H9 (cell line): ENCODE measurements at regions not wholly inside any gene's neighbourhood (a gene's known extent, or its start where the extent isn't known, plus 50 kb on each side); places are given as distances from the start of the nearest gene placed in this dataset.

Experiments used
- DNase-seq: peaks from one replicate; pipeline ENCODE4 v3.0.0-alpha.2; 2017
- H2AFZ ChIP-seq: one replicate; pipeline ENCODE4 v1.6.1; 2013; ENCODE audit warnings: mild to moderate bottlenecking, low read length, control low read depth, moderate library complexity
- H2AK5ac ChIP-seq: 2 replicates; pipeline ENCODE4 v1.6.1; 2013; ENCODE audit warnings: low read length, control low read depth, mixed read lengths; ENCODE audit not compliant: insufficient read length
- H2BK120ac ChIP-seq: one replicate; pipeline ENCODE4 v1.6.1; 2013; ENCODE audit warnings: low read depth, mild to moderate bottlenecking, low read length, control low read depth, inconsistent platforms; ENCODE audit not compliant: poor library complexity, severe bottlenecking
- H2BK12ac ChIP-seq: 2 replicates; pipeline ENCODE4 v1.6.1; 2013; ENCODE audit warnings: low read length, control low read depth, mixed read lengths, low read depth; ENCODE audit not compliant: insufficient read length
- H2BK15ac ChIP-seq: 2 replicates; pipeline ENCODE4 v1.6.1; 2013; ENCODE audit warnings: low read depth, low read length, control low read depth
- H2BK20ac ChIP-seq: one replicate; pipeline ENCODE4 v1.6.1; 2013; ENCODE audit warnings: low read depth, mild to moderate bottlenecking, low read length, control low read depth, inconsistent platforms; ENCODE audit not compliant: poor library complexity, severe bottlenecking
- H2BK5ac ChIP-seq: 2 replicates; pipeline ENCODE4 v1.6.1; 2013; ENCODE audit warnings: low read length, control low read depth, mixed read lengths; ENCODE audit not compliant: insufficient read length
- H3K14ac ChIP-seq: 2 replicates; pipeline ENCODE4 v1.6.1; 2013; ENCODE audit warnings: low read length, control low read depth; ENCODE audit not compliant: insufficient read depth
- H3K18ac ChIP-seq: 2 replicates; pipeline ENCODE4 v1.6.1; 2013; ENCODE audit warnings: low read depth, mild to moderate bottlenecking, mixed read lengths, low read length, control low read depth; ENCODE audit not compliant: insufficient read length
- H3K23ac ChIP-seq: 2 replicates; pipeline ENCODE4 v1.6.1; 2013; ENCODE audit warnings: low read length, control low read depth, mixed read lengths, low read depth; ENCODE audit not compliant: insufficient read length
- H3K23me2 ChIP-seq: 2 replicates; pipeline ENCODE4 v1.6.1; 2013; ENCODE audit warnings: low read depth, mild to moderate bottlenecking, mixed read lengths, low read length, control low read depth; ENCODE audit not compliant: insufficient read length, poor library complexity, severe bottlenecking
- H3K27ac ChIP-seq: 2 replicates; pipeline ENCODE4 v1.5.1; 2013; ENCODE audit warnings: low read length, control low read depth, mixed read lengths, low read depth; ENCODE audit not compliant: insufficient read length
- H3K27me3 ChIP-seq: 2 replicates; pipeline ENCODE4 v1.6.1; 2013; ENCODE audit warnings: low read length, control low read depth, inconsistent platforms; ENCODE audit not compliant: insufficient read depth
- H3K4ac ChIP-seq: 2 replicates; pipeline ENCODE4 v1.6.1; 2013; ENCODE audit warnings: low read depth, mild to moderate bottlenecking, control low read depth, inconsistent platforms, low read length, moderate library complexity
- H3K4me1 ChIP-seq: 2 replicates; pipeline ENCODE4 v1.6.1; 2013; ENCODE audit warnings: low read length, control low read depth, inconsistent platforms; ENCODE audit not compliant: insufficient read depth
- H3K4me2 ChIP-seq: 2 replicates; pipeline ENCODE4 v1.6.1; 2013; ENCODE audit warnings: low read length, control low read depth, mixed read lengths; ENCODE audit not compliant: insufficient read length, insufficient read depth
- H3K56ac ChIP-seq: 2 replicates; pipeline ENCODE4 v1.6.1; 2013; ENCODE audit warnings: low read depth, mild to moderate bottlenecking, mixed read lengths, low read length, control low read depth; ENCODE audit not compliant: insufficient read length
- H3K79me1 ChIP-seq: 2 replicates; pipeline ENCODE4 v1.6.1; 2013; ENCODE audit warnings: low read depth, mild to moderate bottlenecking, moderate library complexity, low read length, control low read depth, inconsistent platforms; ENCODE audit not compliant: insufficient read depth, poor library complexity, severe bottlenecking
- H3K79me2 ChIP-seq: 2 replicates; pipeline ENCODE4 v1.6.1; 2013; ENCODE audit warnings: low read length, control low read depth, inconsistent platforms; ENCODE audit not compliant: insufficient read depth
- H3K9ac ChIP-seq: 2 replicates; pipeline ENCODE4 v1.6.1; 2013; ENCODE audit warnings: low read length, control low read depth, mixed read lengths; ENCODE audit not compliant: insufficient read length; ENCODE audit errors: extremely low read depth
- H3K9me3 ChIP-seq: one replicate; pipeline ENCODE4 v1.6.1; 2013; ENCODE audit warnings: low read depth, low read length, inconsistent platforms; ENCODE audit not compliant: control insufficient read depth
- H3T11ph ChIP-seq: one replicate; pipeline ENCODE4 v1.6.1; 2013; ENCODE audit warnings: mild to moderate bottlenecking, low read length, control low read depth, inconsistent platforms
- H4K20me1 ChIP-seq: one replicate; pipeline ENCODE4 v1.6.1; 2013; ENCODE audit not compliant: control insufficient read depth, insufficient read length, insufficient read depth
- H4K5ac ChIP-seq: 2 replicates; pipeline ENCODE4 v1.6.1; 2013; ENCODE audit warnings: low read depth, mild to moderate bottlenecking, mixed read lengths, low read length, control low read depth; ENCODE audit not compliant: insufficient read length
- H4K8ac ChIP-seq: replicated peaks from 2 replicates; pipeline ENCODE4 v1.6.1; 2013; ENCODE audit warnings: low read length, control low read depth, mixed read lengths, low read depth; ENCODE audit not compliant: insufficient read length
- H4K91ac ChIP-seq: 2 replicates; pipeline ENCODE4 v1.6.1; 2013; ENCODE audit warnings: low read depth, mild to moderate bottlenecking, moderate library complexity, mixed read lengths, low read length, control low read depth; ENCODE audit not compliant: insufficient read length
- H3K27ac Mint-ChIP-seq, 3 experiments: 2 replicates in 2 of 3; 3 replicates in 1 of 3; pipeline ENCODE4 v1.8.0; 2020 to 2021; ENCODE audit warnings: mixed read lengths in 3 of 3, mild to moderate bottlenecking in 1 of 3, moderate library complexity in 1 of 3
- H3K27me3 Mint-ChIP-seq: 2 replicates; pipeline ENCODE4 v1.8.0; 2021; ENCODE audit warnings: low read depth, mild to moderate bottlenecking, moderate library complexity, mixed read lengths
- H3K36me3 Mint-ChIP-seq, 3 experiments: 2 replicates in 2 of 3; 3 replicates in 1 of 3; pipeline ENCODE4 v1.8.0; 2020 to 2021; ENCODE audit warnings: low read depth in 3 of 3, mixed read lengths in 3 of 3; ENCODE audit not compliant: insufficient read depth in 1 of 3
- H3K4me1 Mint-ChIP-seq, 2 experiments: 2 replicates each; pipeline ENCODE4 v1.8.0; 2020; ENCODE audit warnings: mixed read lengths in 2 of 2
- H3K4me3 Mint-ChIP-seq, 2 experiments: 2 replicates in 1 of 2; 3 replicates in 1 of 2; pipeline ENCODE4 v1.8.0; 2020 to 2021; ENCODE audit warnings: mild to moderate bottlenecking in 2 of 2, mixed read lengths in 2 of 2, moderate library complexity in 1 of 2
- H3K9me3 Mint-ChIP-seq, 2 experiments: 2 replicates in 1 of 2; 3 replicates in 1 of 2; pipeline ENCODE4 v1.8.0; 2020; ENCODE audit warnings: mild to moderate bottlenecking in 2 of 2, mixed read lengths in 2 of 2, moderate library complexity in 1 of 2
- CTCF ChIP-seq: fragments of 200-600 bp; sonication (generic); conservative IDR thresholded peaks from 3 replicates; pipeline ENCODE4 v1.8.0; 2021; ENCODE audit warnings: antibody characterized with exemption, mild to moderate bottlenecking
- WGBS: extraction: QIAGEN DNeasy Blood & Tissue Kit; methylation state at CpG from one replicate; pipeline ENCODE4 v1.1.7; 2013; ENCODE audit warnings: missing lambda C conversion rate, low lambda C conversion rate, mixed read lengths; ENCODE audit not compliant: insufficient read length; ENCODE audit errors: extremely low coverage; 5-methylcytosine and 5-hydroxymethylcytosine counted together

- H3K79me1 ChIP-seq: no peaks in the 10 kb centered on the region
- no peak overlapping the region for H3K27ac Mint-ChIP-seq
- H3K56ac ChIP-seq: no peak overlapping the region
- H2BK120ac ChIP-seq: no peak overlapping the region
- H3K27me3 ChIP-seq: no peaks in the 10 kb centered on the region
- H3K9me3 Mint-ChIP-seq: peaks cover 7 to 21% of the 10 kb centered on the region in 2 experiments
- H3T11ph ChIP-seq: no peak overlapping the region
- H3K18ac ChIP-seq: no peak overlapping the region
- H3K9ac ChIP-seq: no peak overlapping the region
- H4K20me1 ChIP-seq: no peaks in the 10 kb centered on the region
- no peak for DNase-seq
- H2BK20ac ChIP-seq: no peak overlapping the region
- no peak for TF ChIP-seq CTCF
- no peak overlapping the region for H4K8ac ChIP-seq
- H3K4me1 ChIP-seq: no peaks in the 10 kb centered on the region
- no peaks in the 10 kb centered on the region for H3K79me2 ChIP-seq
- no peak overlapping the region for H2AFZ ChIP-seq
- H3K4me3 Mint-ChIP-seq: no peak overlapping the region
- H4K91ac ChIP-seq: no peak overlapping the region
- no peak overlapping the region for H2BK15ac ChIP-seq
- H3K9me3 ChIP-seq: no peaks in the 10 kb centered on the region
- no peaks in the 10 kb centered on the region for H3K4me1 Mint-ChIP-seq
- H4K5ac ChIP-seq: no peak overlapping the region
- H3K23ac ChIP-seq: no peak overlapping the region
- no peak overlapping the region for H3K27ac ChIP-seq
- H2BK12ac ChIP-seq: no peak overlapping the region
- peaks cover 9% of the 10 kb centered on the region for H3K27me3 Mint-ChIP-seq
- H2BK5ac ChIP-seq: no peak overlapping the region
- H3K4me2 ChIP-seq: no peak overlapping the region
- no peaks in the 10 kb centered on the region for H3K23me2 ChIP-seq
- no peak overlapping the region for H3K4ac ChIP-seq
- peaks cover 0 to 2% (median 0%) of the 10 kb centered on the region in 3 experiments; a peak in 3 of 7 replicates for H3K36me3 Mint-ChIP-seq
- no peak overlapping the region for H2AK5ac ChIP-seq
- no CpG with 5 or more reads among the region's 3 CpGs for WGBS
- no peak overlapping the region for H3K14ac ChIP-seq
These were observed 65.3 kb upstream of the SLCO2A1 start for GRCh38 chr3:134095005-134095404.
